T47D (cell line): ENCODE measurements at regions not wholly inside any gene's neighbourhood (a gene's known extent, or its start where the extent isn't known, plus 50 kb on each side); places are given as distances from the start of the nearest gene placed in this dataset.

Experiments
- DNase-seq, 2 experiments: peaks; one replicate each; pipeline versions ENCODE4 v3.0.0 to v3.0.0-alpha.2; 2011 to 2012; ENCODE audit warnings: low read depth in 1 of 2, low spot score in 1 of 2
- JUND ChIP-seq: IDR thresholded peaks from 2 replicates; pipeline ENCODE4 v1.6.1; 2012; ENCODE audit warnings: low read depth
- in situ Hi-C: cut with HindIII; loops from 2 replicates; pipeline ENCODE4 v1.10.0; 2016; ENCODE audit warnings: low sequenced_read_pairs, low pct_unique_long_range_greater_than_20kb

DNA sequence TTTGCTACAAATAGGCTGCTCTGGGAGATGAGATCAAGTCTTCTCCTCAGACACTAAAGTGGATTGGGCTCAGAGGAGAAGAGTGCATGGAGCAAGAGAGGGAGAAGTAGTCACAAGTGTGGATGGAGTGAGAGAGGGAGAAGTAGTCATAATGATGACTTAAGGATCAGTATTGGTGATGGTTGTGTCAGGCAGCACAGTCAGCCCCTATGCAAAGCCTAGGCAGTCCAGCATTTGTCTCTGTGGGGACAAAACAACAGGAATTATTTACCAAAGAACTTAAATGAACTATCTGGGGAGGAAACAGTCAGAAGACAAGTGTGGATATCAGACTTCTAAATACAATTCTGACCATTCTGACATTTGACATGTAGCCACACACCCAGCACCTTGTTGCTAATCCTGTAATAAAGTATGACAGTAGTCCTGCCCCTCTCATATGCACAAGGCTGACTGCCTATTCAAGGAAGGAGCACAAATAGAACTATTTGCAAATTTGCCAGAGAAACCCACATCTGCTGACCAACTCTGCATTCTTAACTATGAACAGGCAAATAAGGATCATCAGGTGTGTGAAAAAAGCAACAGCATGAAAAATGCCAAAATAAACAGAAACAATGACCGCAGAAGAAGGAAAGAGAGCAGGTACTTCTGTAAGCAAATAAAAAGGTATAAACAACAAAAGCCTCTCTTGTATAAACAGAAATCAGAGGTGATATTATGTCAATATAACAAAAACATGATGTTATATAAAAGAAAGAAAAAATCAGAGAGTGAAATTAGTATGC is 1597.9 kb upstream of the ACVR2A start:
- in situ Hi-C loops = no loop called here
- TF ChIP-seq JUND = no peak
- DNase-seq = peak in 1 of 2 experiments; percentile 55

DNA sequence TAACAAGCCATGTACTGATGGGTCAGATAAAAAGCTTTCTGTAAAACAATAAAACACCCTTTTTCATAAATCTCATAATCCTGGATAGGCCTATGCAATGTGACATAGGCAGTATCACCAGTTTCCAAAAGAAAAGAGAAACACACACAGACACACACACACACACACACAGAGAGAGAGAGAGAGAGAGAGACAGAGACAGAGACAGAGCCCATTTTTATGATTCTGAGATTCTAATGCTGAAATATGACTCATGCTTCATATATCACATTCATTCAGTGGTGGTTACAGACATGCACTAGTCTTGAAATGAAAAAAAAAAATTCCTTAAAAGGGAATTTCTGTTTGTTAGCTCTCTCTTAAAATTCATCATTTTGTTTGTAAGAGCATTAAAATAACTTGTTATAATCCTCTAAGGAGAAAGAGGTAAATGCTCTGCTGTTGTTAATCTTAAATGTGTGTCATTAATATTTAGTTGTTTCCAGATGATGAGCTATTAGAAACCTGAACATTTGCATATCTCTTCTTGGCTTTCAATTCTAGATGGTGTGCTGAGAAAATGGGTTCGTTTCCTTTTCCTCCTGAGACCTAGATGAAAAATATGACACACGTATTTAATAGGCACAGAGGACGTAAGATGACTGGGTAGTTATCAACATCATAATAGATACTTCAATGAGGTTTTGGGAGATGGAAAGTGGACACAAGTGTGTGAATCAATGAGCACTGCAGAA is 1598.7 kb upstream of the ACVR2A start:
- no peak for DNase-seq
- in situ Hi-C loops = no loop called here
- no peak for TF ChIP-seq JUND

DNA sequence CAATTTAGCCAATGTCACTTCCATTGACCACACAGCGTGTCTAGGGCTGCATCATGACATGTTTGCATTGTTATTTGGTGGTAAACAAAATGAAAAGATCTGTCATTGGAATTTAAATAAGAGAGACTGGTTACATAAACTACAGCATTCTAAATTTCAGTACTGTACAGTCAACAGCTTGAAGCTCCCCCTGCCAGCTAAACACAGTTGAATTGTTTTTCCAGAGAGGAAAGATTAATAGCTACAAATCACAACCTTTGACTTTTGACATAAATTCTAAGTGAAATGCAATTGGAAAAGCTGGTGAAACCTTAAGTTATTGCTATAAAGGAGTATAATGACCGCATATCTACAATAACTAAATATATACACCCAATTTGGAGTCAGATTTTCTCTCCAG is 1600.0 kb upstream of the ACVR2A start:
- no peak for TF ChIP-seq JUND
- in situ Hi-C loops = no loop called here
- no peak for DNase-seq

DNA sequence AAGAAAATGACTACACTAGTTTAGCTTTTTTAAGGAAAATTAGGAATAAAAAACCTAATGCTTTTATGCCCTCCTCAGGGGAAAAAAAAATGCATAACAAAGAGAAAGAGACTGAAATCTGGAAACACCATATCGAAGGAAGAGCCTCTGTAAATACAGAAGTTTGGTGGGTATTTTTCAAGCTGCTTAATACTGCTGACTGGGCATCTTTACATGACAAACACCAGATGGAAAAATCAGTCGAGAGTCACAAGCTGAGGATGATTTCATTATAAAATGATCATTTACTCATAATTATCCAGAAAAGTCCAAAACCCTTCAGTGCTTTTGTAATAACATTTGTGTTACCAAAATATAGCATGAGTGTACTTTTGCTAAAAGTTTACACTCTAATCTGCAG is 1600.7 kb upstream of the ACVR2A start:
- TF ChIP-seq JUND = no peak
- in situ Hi-C loops = no loop called here
- DNase-seq = no peak

DNA sequence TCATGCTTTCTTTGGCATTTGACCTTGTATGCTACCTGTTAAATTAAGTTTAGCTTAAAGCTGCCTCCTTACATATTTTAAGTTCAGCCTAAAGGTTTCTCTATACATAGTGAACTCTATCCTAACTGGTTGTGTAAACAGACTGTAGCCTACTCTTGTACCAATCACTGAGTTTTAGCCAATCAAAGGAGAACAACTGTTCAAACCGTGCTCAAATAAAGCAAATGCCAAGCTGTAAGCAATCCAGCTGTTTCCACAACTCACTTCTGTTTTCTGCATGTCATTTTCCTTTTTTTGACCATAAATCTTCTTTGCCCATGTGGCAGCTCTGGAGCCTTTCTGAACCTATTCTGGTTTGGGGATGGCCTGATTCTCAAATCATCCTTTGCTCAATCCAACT is 1603.8 kb upstream of the ACVR2A start:
- DNase-seq = no peak
- TF ChIP-seq JUND = no peak
- in situ Hi-C loops = no loop called here

DNA sequence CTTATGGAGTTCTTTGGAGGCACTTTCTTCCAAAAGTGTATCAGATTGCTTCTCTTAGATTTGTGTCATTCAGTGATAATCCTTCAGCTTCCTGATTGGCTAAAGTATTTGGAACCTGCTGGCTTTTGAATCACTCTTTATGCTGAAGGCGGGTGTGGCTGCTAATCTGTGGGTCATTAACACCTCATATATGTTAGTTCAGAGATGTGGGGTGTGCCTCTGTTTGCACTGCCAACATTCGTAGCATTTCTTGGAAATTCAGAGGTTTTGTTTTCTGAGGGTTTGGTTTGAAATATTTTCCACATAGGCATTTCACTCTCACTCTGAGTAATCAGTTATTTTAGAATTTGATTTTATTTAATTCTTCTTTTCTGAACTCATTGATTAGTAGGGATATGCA is 1604.4 kb upstream of the ACVR2A start:
- DNase-seq = no peak
- TF ChIP-seq JUND = no peak
- in situ Hi-C loops = no loop called here

DNA sequence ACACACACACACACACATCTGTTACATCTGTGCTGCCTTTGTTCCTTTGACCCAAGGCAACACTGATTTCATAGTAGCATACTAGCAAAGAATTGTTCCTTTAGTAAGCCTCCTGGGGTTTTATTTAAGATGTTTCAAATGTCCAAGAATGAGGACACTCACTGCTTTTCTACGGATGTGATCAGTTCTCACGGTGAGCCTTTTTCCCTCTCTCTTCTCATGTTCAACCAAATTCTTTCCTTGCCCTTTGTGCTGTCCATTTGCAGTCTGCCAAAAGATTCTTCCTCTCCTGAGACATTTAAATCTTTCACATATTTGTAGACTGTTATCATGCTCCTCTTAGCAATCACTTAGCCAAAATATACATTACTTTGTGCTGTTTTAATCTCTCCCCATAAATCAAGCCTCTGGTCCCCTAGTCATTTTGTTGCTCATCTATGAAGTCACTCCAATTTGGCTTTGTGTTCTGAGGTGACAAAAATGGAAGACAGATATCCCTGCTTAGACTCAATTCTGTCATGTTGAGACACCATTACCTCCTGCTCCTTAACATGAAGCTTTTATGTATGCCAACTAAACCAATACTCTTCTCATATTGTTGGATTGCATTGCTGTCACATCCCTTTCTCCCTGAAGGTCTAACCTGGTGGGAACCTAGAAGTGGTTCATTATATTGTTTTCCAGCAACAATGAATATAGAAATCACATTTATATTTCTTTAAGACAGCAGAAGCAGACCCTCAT is 1605.3 kb upstream of the ACVR2A start:
- no peak for TF ChIP-seq JUND
- in situ Hi-C loops = no loop called here
- no peak for DNase-seq

DNA sequence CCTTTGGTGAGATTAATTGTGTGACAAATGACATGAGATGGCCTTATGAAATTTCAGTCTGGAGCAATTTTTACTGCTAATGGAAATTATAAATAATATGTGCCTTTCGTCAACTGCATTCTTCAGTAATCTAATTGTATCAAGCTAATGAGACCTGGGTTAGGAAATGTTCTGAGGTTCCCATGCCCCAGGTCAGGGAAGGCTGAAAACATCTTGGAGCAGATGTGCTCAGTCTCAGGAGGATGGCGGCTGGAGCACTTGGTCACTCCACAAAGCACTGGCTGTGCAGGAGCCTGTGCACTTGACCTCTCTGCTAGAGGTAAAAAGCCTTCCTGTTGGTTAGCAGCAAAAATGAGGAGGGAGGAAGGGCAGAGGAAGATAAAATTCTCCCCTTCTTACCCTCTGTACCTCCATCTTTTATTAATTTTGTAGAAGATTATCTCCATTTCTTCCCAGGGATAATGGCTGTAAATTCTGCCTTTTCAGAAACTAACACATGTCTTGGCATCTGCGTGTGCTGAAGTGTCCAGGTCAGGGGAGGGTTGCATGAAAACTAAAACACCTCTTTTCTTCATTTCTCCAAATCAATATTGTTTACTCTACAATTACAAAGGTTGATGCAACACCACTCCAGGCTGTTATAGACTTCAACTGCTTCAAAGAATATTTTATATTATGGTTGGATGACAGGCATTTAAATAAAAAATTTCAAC is 1606.4 kb upstream of the ACVR2A start:
- in situ Hi-C loops = no loop called here
- TF ChIP-seq JUND = no peak
- DNase-seq = no peak

DNA sequence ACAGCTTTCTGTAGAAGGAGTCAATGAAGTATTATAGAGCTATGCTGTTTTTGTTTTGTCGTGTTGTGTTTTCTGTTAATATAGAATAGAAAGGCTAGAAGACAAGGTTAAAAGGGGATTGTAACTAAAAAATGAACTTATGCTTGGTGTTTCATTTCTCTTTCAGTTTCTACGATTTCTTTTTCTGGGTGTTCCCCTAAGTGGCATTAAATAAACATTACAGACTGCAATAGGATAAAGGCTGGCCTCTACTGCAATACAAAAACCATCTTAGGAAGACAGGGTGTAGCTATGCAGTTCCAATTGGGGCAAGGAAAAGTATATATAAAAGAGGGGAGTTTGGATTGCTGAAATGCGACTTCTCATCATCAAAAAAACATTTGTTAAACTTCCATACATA is 1609.7 kb upstream of the ACVR2A start:
- in situ Hi-C loops = no loop called here
- no peak for TF ChIP-seq JUND
- DNase-seq = no peak

DNA sequence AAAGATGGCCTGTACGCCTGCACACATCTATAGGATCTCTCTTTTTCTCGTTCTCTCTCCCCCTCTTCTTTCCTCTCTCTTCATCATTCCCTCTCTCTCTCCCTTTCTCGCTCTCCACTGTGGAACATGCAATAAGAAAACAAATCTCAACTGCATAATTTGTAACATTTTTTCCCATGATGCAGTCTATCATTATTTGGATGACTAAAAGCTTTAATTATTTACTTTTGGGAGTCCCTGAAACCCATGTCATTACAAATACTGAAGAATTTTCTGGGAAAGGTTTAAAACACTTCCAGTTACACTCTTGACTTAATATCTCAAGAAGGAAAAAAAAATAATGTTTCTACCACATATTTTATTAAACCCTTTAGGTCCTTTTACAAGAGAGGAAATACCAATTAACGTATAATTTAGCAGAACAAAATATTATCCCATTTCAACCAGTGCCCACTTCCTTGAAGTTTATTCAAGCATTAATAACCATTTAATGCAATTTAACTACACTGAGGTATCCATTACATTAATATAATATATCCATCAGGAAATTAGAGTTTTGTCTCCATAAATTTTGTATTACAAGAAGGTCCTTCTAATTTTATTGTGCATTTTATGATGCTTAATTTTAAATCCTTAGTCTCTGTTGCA is 1615.2 kb upstream of the ACVR2A start:
- in situ Hi-C loops = no loop called here
- TF ChIP-seq JUND = no peak
- DNase-seq = no peak

DNA sequence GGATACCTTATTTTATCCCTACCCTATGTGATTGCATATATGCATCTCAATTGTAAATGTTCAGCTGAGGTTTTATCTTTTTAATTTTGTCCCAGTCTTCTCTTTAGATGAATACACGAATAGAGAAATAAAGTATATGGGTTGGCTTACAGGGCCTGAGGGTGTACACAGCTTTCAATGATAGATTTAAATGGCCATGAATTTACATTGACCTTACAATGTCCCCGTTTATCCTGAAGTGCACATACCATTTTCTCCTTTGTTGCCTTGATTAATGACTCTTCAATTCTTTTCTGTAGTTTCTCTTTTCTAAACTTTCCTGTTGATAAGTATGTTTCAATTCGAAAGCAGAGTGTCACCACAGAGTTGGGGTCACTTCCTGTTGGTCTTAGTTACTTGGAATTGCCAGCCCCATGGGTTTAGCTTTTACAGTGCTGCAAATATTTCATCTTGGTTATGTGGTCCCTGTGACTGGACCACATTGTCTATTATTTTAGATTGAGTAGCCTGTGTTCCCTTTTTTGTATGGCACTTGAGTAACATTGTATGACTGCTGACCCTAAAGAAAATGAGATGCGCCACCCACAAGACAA is 1616.3 kb upstream of the ACVR2A start:
- TF ChIP-seq JUND = no peak
- in situ Hi-C loops = no loop called here

DNA sequence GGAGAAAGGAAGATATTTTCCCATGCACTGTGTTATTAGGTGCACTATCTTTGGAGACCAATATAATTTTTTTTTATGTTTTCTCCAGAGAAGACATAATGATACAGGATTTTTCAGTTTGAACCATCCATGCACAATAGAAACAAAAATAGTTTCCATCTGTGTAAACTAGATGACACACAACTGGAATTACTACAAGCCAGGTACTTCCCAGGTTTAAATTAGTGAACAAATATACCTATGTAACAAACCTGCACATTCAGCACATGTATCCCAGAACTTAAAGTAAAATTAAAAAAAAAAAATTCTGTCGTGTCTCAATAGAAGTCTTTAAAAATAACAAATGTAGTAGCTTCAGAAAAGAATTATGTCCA is 1616.8 kb upstream of the ACVR2A start:
- no peak for DNase-seq
- no peak for TF ChIP-seq JUND
- in situ Hi-C loops = no loop called here

More for the DNA sequence above, 1616.3 kb upstream of the ACVR2A start:
- no peak for DNase-seq
